ENCODE measurements at regions not wholly inside any gene's neighbourhood (a gene's known extent, or its start where the extent isn't known, plus 50 kb on each side); places are given as distances from the start of the nearest gene placed in this dataset.

DNA sequence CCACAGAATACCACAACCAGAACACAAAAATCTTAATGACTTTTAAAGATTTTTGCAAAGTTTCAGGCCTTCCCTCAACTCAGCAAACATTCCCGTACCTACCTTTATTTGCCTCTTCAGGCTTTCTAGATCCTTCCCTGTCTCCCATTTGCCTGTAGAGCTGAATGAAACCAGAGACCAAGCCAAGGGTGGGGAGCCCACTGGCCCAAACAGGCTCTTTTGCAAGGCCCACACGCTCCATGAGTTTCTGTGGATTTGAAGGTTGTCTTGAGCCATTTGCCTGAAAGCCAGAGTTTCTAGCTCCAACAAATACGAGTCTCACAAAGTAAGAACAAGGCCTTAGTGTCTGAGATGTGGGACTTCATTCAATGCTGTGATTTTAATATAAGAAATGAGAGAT, 107.8 kb downstream of the GAS1 start:
- TF ChIP-seq, protein P1, sequence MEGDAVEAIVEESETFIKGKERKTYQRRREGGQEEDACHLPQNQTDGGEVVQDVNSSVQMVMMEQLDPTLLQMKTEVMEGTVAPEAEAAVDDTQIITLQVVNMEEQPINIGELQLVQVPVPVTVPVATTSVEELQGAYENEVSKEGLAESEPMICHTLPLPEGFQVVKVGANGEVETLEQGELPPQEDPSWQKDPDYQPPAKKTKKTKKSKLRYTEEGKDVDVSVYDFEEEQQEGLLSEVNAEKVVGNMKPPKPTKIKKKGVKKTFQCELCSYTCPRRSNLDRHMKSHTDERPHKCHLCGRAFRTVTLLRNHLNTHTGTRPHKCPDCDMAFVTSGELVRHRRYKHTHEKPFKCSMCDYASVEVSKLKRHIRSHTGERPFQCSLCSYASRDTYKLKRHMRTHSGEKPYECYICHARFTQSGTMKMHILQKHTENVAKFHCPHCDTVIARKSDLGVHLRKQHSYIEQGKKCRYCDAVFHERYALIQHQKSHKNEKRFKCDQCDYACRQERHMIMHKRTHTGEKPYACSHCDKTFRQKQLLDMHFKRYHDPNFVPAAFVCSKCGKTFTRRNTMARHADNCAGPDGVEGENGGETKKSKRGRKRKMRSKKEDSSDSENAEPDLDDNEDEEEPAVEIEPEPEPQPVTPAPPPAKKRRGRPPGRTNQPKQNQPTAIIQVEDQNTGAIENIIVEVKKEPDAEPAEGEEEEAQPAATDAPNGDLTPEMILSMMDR (IDR thresholded peaks at IDR 0.05; ENCODE audit: low read length) = no peak
- TF ChIP-seq EZH2 (IDR thresholded peaks at IDR 0.05; ENCODE audit: borderline replicate concordance, low read length) = no peak

Data from OCI-LY1 (cell line).